HepG2 (cell line): ENCODE measurements at regions not wholly inside any gene's neighbourhood (a gene's known extent, or its start where the extent isn't known, plus 50 kb on each side); places are given as distances from the start of the nearest gene placed in this dataset.

Experiments used
- ATAC-seq: fragments of 200-7000 bp; cut with Tn5 transposase; 3 replicates; pipeline ENCODE4 v1.9.1; 2020; ENCODE audit warnings: mild to moderate bottlenecking, moderate library complexity
- BruUV-seq: library from RNA; stranded (reverse); fragments of 400-500 nt; replicated peaks from 2 replicates; lab custom pipeline; 2021; lab: Mats Ljungman, UMichigan
- CTCF ChIA-PET: fragments of 300-600 bp; formaldehyde crosslinking; extraction: SDS; loops from one replicate; lab custom pipeline; 2021; ENCODE audit warnings: low total read pairs, inconsistent platforms, low intra/inter-chr PET ratio; lab: Yijun Ruan, JAX
- POLR2A ChIA-PET: fragments of 350-600 bp; sonication (Branson Sonifier 250); formaldehyde crosslinking; loops from one replicate; lab custom pipeline; 2020; ENCODE audit warnings: antibody characterized with exemption, inconsistent platforms; lab: Yijun Ruan, JAX
- DNase-seq: peaks from one replicate; pipeline ENCODE4 v3.0.0-alpha.2; 2015; ENCODE audit warnings: low spot score
- FAIRE-seq: peaks from 3 replicates; lab custom pipeline; 2011; peaks lifted over from hg19 to GRCh38; lab: Jason Lieb, UNC
- H2AFZ ChIP-seq: one replicate; pipeline ENCODE4 v1.6.1; 2011; ENCODE audit warnings: low read length, inconsistent platforms
- H3K27ac ChIP-seq: fragments of 300-600 bp; 3 replicates; pipeline ENCODE4 v1.8.0; 2011; ENCODE audit warnings: mixed run types, mild to moderate bottlenecking, mixed read lengths, low read length, inconsistent platforms; ENCODE audit not compliant: insufficient read depth; ENCODE audit errors: extremely low read length
- H3K27me3 ChIP-seq, 2 experiments: fragments of 200-600 bp in 1 of 2; 2 replicates in 1 of 2; 3 replicates in 1 of 2; pipeline versions ENCODE4 v1.6.0 to v1.8.0; 2011; ENCODE audit warnings: low read length in 2 of 2, mild to moderate bottlenecking in 2 of 2, moderate library complexity in 2 of 2, inconsistent platforms in 1 of 2; ENCODE audit not compliant: insufficient read depth in 2 of 2, control insufficient read depth in 1 of 2
- H3K36me3 ChIP-seq, 2 experiments: fragments of 200-600 bp in 1 of 2; replicated peaks in 1 of 2; 2 replicates in 1 of 2; 3 replicates in 1 of 2; pipeline versions ENCODE4 v1.5.1 to v1.8.0; 2011; ENCODE audit warnings: low read length in 2 of 2, inconsistent platforms in 1 of 2; ENCODE audit not compliant: insufficient read depth in 2 of 2, control insufficient read depth in 1 of 2
- H3K4me1 ChIP-seq: 2 replicates; pipeline ENCODE4 v1.5.1; 2012; ENCODE audit warnings: low read length, inconsistent platforms; ENCODE audit not compliant: insufficient read depth
- H3K4me2 ChIP-seq: 2 replicates; pipeline ENCODE4 v1.6.0; 2011; ENCODE audit warnings: low read depth, low read length, inconsistent platforms
- H3K4me3 ChIP-seq, 3 experiments: fragments of 200-600 bp in 1 of 3; sonication (generic), shearing (Covaris generic) in 1 of 3; replicated peaks in 1 of 3; 2 replicates each; pipeline ENCODE4 v1.5.1; 2011 to 2016; ENCODE audit warnings: low read length in 3 of 3, inconsistent platforms in 2 of 3, low read depth in 2 of 3, mild to moderate bottlenecking in 2 of 3, control low read depth in 1 of 3, mixed read lengths in 1 of 3; ENCODE audit not compliant: insufficient read depth in 1 of 3
- H3K79me2 ChIP-seq: one replicate; pipeline ENCODE4 v1.6.1; 2011; ENCODE audit warnings: low read length, inconsistent platforms; ENCODE audit not compliant: insufficient read depth
- H3K9ac ChIP-seq: 2 replicates; pipeline ENCODE4 v1.6.0; 2011; ENCODE audit warnings: mild to moderate bottlenecking, low read depth, low read length, inconsistent platforms; ENCODE audit not compliant: insufficient read depth
- H3K9me3 ChIP-seq: 2 replicates; pipeline ENCODE4 v1.5.1; 2012; ENCODE audit warnings: mild to moderate bottlenecking, low read length
- H4K20me1 ChIP-seq: 2 replicates; pipeline ENCODE4 v1.6.0; 2011; ENCODE audit warnings: inconsistent platforms, mild to moderate bottlenecking, low read length, moderate library complexity; ENCODE audit not compliant: insufficient read depth
- REXO4 ChIP-seq: sonication (generic); formaldehyde crosslinking; IDR thresholded peaks from 2 replicates; pipeline ENCODE4 v1.8.0; 2022; ENCODE audit warnings: missing genetic modification reagents, mild to moderate bottlenecking, borderline replicate concordance
- SALL2 ChIP-seq: sonication (generic); formaldehyde crosslinking; IDR thresholded peaks from 2 replicates; pipeline ENCODE4 v1.8.1; 2023; ENCODE audit warnings: mild to moderate bottlenecking, missing genetic modification reagents, inconsistent platforms
- SMAD3 ChIP-seq: sonication (generic); formaldehyde crosslinking; IDR thresholded peaks from 2 replicates; pipeline ENCODE4 v1.4.0; 2020; ENCODE audit warnings: missing genetic modification reagents
- TCF12 ChIP-seq, 2 experiments: fragments of 450-650 bp in 1 of 2; sonication (generic) in 1 of 2; formaldehyde crosslinking in 1 of 2; IDR thresholded peaks; 2 replicates each; pipeline versions ENCODE4 v1.6.1 to v1.8.0; 2017 to 2022; ENCODE audit warnings: antibody characterized with exemption in 1 of 2, mild to moderate bottlenecking in 1 of 2, missing genetic modification reagents in 1 of 2, moderate library complexity in 1 of 2
- ZNF543 ChIP-seq: sonication (generic); formaldehyde crosslinking; IDR thresholded peaks from 2 replicates; pipeline ENCODE4 v1.4.0; 2020; ENCODE audit warnings: mild to moderate bottlenecking, missing genetic modification reagents
- WGBS: methylation state at CpG from one replicate; pipeline ENCODE4 v1.1.6; 2017; ENCODE audit warnings: low lambda C conversion rate; 5-methylcytosine and 5-hydroxymethylcytosine counted together
- in situ Hi-C: cut with HindIII; loops from 2 replicates; pipeline ENCODE4 v1.10.0; 2017; ENCODE audit warnings: low pct_unique_long_range_greater_than_20kb; ENCODE audit not compliant: extremely low pct_ligation_motif_present
- intact Hi-C: fragments of 100-400 bp; cut with micrococcal nuclease; formaldehyde crosslinking; loops from one replicate; pipeline ENCODE4 v1.10.0; 2022; ENCODE audit not compliant: unreplicated experiment
- TF ChIP-seq, protein P1 (sequence below): sonication (generic); formaldehyde crosslinking; IDR thresholded peaks from 2 replicates; pipeline ENCODE4 v1.5.1; 2020; ENCODE audit warnings: missing genetic modification reagents, mild to moderate bottlenecking, borderline replicate concordance
- TF ChIP-seq, protein P2 (sequence below): sonication (generic); formaldehyde crosslinking; IDR thresholded peaks from 2 replicates; pipeline ENCODE4 v1.4.0; 2020; ENCODE audit warnings: mild to moderate bottlenecking, missing genetic modification reagents
- TF ChIP-seq, protein P3 (sequence below): sonication (generic); formaldehyde crosslinking; IDR thresholded peaks from 2 replicates; pipeline ENCODE4 v1.4.0; 2020; ENCODE audit warnings: mild to moderate bottlenecking, low read depth, missing genetic modification reagents
- TF ChIP-seq, protein P4 (sequence below): sonication (generic); formaldehyde crosslinking; conservative IDR thresholded peaks from 2 replicates; pipeline ENCODE4 v1.4.0; 2020; ENCODE audit warnings: mild to moderate bottlenecking, missing genetic modification reagents, moderate library complexity
- TF ChIP-seq, protein P5 (sequence below): sonication (generic); formaldehyde crosslinking; IDR thresholded peaks from 2 replicates; pipeline ENCODE4 v1.9.0; 2022; ENCODE audit warnings: missing genetic modification reagents, mild to moderate bottlenecking, borderline replicate concordance
- TF ChIP-seq, protein P6 (sequence below): sonication (generic); formaldehyde crosslinking; IDR thresholded peaks from 2 replicates; pipeline ENCODE4 v1.8.1; 2022; ENCODE audit warnings: low read depth, mild to moderate bottlenecking, missing genetic modification reagents

DNA sequence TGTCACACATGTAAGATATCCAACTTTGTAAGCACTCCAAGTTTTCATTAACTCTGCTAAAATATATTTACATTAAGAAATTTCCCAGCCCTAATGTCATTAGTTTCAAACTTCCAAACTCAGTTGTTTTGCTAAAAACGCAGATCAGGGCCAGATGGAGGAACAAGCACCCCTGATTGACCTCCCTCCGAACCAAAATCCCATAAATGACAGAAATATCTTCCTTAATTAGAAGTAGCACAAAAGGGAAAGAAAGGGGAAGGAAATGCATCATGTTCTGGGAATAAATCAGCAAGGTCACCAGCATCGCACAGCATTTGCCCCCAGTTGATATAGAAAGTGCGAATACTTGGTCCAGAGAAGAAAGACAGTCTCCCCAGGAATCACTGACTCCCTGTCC, 61.4 kb upstream of the RUFY1 start (continued):
- TF ChIP-seq, protein P1, sequence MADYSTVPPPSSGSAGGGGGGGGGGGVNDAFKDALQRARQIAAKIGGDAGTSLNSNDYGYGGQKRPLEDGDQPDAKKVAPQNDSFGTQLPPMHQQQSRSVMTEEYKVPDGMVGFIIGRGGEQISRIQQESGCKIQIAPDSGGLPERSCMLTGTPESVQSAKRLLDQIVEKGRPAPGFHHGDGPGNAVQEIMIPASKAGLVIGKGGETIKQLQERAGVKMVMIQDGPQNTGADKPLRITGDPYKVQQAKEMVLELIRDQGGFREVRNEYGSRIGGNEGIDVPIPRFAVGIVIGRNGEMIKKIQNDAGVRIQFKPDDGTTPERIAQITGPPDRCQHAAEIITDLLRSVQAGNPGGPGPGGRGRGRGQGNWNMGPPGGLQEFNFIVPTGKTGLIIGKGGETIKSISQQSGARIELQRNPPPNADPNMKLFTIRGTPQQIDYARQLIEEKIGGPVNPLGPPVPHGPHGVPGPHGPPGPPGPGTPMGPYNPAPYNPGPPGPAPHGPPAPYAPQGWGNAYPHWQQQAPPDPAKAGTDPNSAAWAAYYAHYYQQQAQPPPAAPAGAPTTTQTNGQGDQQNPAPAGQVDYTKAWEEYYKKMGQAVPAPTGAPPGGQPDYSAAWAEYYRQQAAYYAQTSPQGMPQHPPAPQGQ: no peak
- TF ChIP-seq ZNF543 (no peak), SMAD3 (CRISPR knock-in tag) (no peak)
- TF ChIP-seq, protein P2, sequence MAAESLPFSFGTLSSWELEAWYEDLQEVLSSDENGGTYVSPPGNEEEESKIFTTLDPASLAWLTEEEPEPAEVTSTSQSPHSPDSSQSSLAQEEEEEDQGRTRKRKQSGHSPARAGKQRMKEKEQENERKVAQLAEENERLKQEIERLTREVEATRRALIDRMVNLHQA: no peak
- TF ChIP-seq, protein P3, sequence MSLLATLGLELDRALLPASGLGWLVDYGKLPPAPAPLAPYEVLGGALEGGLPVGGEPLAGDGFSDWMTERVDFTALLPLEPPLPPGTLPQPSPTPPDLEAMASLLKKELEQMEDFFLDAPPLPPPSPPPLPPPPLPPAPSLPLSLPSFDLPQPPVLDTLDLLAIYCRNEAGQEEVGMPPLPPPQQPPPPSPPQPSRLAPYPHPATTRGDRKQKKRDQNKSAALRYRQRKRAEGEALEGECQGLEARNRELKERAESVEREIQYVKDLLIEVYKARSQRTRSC (CRISPR knock-in tag): no peak
- TF ChIP-seq, protein P4, sequence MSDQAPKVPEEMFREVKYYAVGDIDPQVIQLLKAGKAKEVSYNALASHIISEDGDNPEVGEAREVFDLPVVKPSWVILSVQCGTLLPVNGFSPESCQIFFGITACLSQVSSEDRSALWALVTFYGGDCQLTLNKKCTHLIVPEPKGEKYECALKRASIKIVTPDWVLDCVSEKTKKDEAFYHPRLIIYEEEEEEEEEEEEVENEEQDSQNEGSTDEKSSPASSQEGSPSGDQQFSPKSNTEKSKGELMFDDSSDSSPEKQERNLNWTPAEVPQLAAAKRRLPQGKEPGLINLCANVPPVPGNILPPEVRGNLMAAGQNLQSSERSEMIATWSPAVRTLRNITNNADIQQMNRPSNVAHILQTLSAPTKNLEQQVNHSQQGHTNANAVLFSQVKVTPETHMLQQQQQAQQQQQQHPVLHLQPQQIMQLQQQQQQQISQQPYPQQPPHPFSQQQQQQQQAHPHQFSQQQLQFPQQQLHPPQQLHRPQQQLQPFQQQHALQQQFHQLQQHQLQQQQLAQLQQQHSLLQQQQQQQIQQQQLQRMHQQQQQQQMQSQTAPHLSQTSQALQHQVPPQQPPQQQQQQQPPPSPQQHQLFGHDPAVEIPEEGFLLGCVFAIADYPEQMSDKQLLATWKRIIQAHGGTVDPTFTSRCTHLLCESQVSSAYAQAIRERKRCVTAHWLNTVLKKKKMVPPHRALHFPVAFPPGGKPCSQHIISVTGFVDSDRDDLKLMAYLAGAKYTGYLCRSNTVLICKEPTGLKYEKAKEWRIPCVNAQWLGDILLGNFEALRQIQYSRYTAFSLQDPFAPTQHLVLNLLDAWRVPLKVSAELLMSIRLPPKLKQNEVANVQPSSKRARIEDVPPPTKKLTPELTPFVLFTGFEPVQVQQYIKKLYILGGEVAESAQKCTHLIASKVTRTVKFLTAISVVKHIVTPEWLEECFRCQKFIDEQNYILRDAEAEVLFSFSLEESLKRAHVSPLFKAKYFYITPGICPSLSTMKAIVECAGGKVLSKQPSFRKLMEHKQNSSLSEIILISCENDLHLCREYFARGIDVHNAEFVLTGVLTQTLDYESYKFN (CRISPR knock-in tag): no peak

DNA sequence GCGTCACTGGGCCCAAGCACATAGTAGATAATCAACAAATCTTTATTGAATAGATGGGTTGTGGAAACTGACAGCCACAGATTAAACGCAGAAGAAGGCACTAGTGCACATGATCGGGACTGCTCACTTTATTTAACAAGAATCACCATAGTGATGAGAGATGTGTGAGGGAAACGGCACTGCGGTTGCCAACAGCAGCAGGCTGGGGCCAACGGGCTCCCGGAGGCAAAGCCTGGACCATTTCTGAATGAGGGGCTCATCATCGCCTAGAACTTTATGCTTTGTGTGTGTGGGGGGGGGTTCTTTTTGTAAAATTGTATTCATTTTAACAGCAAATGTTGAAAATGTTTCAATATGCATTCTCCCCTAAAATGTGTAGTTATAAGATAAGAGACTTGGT, 61.9 kb upstream of the RUFY1 start:
- H3K9me3 ChIP-seq: no peaks in the 10 kb centered on the region
- no peak overlapping the region for H3K9ac ChIP-seq
- intact Hi-C loops (no loop called here), in situ Hi-C loops (no loop called here)
- H3K4me3 ChIP-seq: no peak overlapping the region
- ChIA-PET POLR2A (no interaction called here), CTCF (no interaction called here)
- H3K4me1 ChIP-seq: no peaks in the 10 kb centered on the region
- no peaks in the 10 kb centered on the region for H3K79me2 ChIP-seq
- TF ChIP-seq TCF12 (IDR thresholded peaks at IDR 0.05) (no peak), TCF12 (CRISPR knock-in tag; IDR thresholded peaks at IDR 0.05) (no peak), SALL2 (CRISPR knock-in tag) (no peak), REXO4 (CRISPR knock-in tag) (no peak)
- TF ChIP-seq, protein P5, sequence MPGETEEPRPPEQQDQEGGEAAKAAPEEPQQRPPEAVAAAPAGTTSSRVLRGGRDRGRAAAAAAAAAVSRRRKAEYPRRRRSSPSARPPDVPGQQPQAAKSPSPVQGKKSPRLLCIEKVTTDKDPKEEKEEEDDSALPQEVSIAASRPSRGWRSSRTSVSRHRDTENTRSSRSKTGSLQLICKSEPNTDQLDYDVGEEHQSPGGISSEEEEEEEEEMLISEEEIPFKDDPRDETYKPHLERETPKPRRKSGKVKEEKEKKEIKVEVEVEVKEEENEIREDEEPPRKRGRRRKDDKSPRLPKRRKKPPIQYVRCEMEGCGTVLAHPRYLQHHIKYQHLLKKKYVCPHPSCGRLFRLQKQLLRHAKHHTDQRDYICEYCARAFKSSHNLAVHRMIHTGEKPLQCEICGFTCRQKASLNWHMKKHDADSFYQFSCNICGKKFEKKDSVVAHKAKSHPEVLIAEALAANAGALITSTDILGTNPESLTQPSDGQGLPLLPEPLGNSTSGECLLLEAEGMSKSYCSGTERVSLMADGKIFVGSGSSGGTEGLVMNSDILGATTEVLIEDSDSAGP (CRISPR knock-in tag): no peak
- TF ChIP-seq, protein P6, sequence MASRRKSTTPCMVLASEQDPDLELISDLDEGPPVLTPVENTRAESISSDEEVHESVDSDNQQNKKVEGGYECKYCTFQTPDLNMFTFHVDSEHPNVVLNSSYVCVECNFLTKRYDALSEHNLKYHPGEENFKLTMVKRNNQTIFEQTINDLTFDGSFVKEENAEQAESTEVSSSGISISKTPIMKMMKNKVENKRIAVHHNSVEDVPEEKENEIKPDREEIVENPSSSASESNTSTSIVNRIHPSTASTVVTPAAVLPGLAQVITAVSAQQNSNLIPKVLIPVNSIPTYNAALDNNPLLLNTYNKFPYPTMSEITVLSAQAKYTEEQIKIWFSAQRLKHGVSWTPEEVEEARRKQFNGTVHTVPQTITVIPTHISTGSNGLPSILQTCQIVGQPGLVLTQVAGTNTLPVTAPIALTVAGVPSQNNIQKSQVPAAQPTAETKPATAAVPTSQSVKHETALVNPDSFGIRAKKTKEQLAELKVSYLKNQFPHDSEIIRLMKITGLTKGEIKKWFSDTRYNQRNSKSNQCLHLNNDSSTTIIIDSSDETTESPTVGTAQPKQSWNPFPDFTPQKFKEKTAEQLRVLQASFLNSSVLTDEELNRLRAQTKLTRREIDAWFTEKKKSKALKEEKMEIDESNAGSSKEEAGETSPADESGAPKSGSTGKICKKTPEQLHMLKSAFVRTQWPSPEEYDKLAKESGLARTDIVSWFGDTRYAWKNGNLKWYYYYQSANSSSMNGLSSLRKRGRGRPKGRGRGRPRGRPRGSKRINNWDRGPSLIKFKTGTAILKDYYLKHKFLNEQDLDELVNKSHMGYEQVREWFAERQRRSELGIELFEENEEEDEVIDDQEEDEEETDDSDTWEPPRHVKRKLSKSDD (CRISPR knock-in tag): no peak
- H3K4me2 ChIP-seq: no peak overlapping the region
- 9% methylated on average over 8 of the region's 8 CpGs for WGBS
- H3K36me3 ChIP-seq: no peaks in the 10 kb centered on the region
- BruUV-seq: no TSS peak
- no peak overlapping the region for H2AFZ ChIP-seq
- H3K27me3 ChIP-seq: peaks cover 2 to 30% of the 10 kb centered on the region in 2 experiments; a peak in 2 of 5 replicates
- FAIRE-seq (no peak), DNase-seq (no peak), ATAC-seq (no peak)
- H3K27ac ChIP-seq: no peak overlapping the region
- no peaks in the 10 kb centered on the region for H4K20me1 ChIP-seq
